ENCODE measurements at regions not wholly inside any gene's neighbourhood (a gene's known extent, or its start where the extent isn't known, plus 50 kb on each side); places are given as distances from the start of the nearest gene placed in this dataset.
"Not testable (repeated sequence)": the region's sequence is repeated elsewhere in the genome, so short reads cannot be mapped to it uniquely, and the experiment has no call there.

DNA sequence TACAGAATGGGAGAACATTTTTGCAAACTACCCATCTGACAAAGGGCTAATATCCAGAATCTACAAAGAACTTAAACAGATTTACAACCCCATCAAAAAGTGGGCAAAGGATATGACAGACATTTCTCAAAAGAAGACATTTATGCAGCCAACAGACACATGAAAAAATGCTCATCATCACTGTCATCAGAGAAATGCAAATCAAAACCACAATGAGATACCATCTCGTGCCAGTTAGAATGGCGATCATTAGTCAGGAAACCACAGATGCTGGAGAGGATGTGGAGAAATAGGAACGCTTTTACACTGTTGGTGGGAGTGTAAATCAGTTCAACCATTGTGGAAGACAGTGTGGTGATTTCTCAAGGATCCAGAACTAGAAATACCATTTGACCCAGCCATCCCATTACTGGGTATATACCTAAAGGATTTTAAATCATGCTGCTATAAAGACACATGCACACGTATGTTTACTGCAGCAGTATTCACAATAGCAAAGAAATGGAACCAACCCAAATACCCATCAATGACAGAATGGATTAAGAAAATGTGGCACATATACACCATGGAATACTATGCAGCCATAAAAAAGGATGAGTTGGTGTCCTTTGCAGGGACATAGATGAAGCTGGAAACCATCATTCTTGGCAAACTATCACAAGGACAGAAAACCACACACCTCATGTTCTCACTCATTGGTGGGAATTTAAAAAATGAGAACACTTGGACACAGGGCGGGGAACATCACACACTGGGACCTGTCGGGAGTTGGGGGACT is 317.7 kb upstream of the THBS1 start:
- DNase-seq: not testable (repeated sequence)

DNA sequence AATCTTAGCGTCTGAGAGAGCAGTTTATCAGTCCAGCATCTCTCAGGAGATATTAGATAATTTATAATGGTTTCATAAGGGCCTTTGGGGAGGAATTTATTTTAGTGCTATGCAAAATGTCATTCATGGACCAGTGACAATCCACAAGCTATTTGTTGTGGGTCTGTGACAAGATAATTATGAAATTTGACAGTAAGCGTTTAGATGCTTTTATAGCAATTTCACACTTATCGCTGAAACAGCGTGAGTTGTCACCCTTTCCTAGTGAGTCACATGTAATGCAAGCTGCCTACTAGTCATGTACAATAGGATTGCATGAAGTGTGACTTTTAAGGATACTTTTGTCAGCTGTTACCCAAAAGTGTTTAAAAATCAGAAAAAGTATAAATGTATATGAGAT is 315.6 kb upstream of the THBS1 start:
- DNase-seq: no peak

- no peak for DNase-seq
These were observed 314.0 kb upstream of the THBS1 start for GRCh38 chr15:39266890-39267289.

GRCh38 chr15:39267685-39268084 is 313.2 kb upstream of the THBS1 start:
- no peak for DNase-seq

- no peak for DNase-seq
These were observed 311.5 kb upstream of the THBS1 start for GRCh38 chr15:39269352-39269751.

DNA sequence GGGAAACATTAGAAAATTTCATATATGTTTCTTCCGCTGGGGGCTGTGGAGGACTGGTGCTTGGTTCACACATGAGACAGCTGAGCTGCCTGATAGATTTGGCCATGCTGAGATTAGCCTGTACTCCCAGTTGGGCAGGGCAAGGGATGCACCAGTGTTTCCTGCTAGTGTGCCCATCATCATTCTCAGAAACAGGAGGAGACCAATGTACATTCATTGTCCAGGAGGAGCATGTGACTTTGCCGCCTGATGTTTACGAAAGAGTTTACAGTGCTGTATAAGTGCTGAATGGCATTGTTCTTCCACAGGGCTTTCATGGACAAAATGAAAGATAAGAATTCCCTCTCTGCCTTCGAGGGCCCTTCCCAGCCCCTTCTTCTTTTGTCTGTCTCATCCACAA is 311.1 kb upstream of the THBS1 start:
- DNase-seq: no peak

GRCh38 chr15:39270221-39270855 is 310.5 kb upstream of the THBS1 start:
- no peak for DNase-seq

DNA sequence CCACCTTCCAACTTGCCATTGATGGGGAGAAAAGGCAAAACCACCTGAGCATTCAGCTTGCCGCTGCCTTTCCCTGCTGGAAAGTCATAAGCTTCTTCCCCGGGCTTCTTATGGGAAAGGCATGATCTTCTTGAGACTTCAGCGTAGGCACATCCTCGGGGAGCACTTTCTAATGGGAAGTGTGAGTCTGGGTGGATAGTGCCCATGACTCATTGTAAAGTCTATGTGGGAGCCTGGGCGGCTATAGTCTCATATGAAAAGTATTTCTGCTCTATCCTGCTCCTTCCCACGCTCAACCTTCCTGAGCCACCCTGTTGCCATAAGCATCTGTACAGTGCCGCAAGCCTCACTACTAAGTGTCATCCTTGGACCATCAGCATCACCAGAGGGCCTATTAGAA is 309.9 kb upstream of the THBS1 start:
- no peak for DNase-seq

- DNase-seq: no peak
These were observed 308.0 kb upstream of the THBS1 start for GRCh38 chr15:39272901-39273300.

GRCh38 chr15:39273717-39274411 is 307.0 kb upstream of the THBS1 start:
- DNase-seq: no peak

GRCh38 chr15:39275066-39275465 is 305.8 kb upstream of the THBS1 start:
- DNase-seq: no peak

GRCh38 chr15:39279311-39279710 is 301.6 kb upstream of the THBS1 start:
- DNase-seq: no peak

DNA sequence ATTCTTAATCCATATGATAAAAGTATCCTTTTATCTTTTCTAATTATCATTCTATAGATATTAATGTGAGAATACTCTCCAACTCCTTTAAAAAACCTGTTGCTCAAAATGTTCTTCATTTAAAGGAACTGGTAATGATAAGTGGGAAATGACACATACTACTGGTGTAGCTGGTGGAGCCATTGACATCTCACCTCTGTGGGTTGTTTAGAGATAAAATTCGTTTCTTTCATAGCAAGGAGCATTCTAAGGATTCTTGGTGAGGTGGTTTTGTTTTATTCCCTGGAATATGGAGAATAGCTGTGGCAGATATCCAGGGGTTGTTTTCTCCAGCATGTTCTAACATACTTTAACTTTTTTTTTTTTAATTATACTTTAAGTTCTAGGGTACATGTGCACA is 299.8 kb upstream of the THBS1 start:
- DNase-seq: no peak

DNA sequence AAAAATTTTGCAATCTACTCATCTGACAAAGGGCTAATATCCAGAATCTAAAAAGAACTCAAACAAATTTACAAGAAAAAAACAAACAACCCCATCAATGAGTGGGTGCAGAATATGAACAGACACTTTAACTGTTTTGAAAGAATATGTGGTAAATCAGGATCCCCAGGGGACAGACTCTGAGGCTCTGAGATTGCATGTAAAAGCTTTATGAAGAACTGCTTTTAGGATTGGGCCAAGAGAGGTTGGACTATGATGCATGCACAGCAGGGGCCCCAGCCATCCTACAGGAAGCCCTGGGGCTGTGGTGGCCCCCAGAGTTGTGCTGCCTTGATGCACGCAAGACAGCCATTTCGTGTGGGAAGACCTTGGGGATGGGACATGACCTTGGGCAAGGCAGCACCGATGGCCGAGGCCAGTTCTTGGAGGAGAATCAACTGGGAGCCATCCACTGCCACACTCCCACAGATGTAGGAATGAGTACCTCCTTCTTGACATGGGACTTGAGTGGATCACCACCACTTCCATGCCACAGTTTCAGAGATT is 298.1 kb upstream of the THBS1 start:
- DNase-seq: no peak

GRCh38 chr15:39283531-39283930 is 297.3 kb upstream of the THBS1 start:
- no peak for DNase-seq

GRCh38 chr15:39285071-39285470 is 295.8 kb upstream of the THBS1 start:
- no peak for DNase-seq

DNA sequence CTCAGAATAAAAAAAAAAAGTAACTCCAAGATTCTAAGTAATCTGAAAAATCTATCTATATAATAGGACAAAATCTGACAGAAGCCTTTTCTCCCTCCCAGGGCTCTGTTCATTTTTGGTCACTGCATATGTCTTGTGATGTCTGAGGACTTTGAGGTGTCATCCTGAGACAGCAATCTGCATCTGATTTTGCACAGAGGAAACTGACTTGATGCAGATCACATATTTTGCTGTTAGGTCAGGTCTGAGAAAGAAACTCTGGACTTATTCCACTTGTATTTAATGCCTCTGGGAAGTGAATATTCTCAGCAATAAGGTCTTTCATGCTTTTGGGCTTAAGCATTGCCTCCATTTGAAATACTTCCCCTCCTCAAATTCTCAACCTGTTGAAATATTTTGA is 295.2 kb upstream of the THBS1 start:
- DNase-seq: no peak

DNA sequence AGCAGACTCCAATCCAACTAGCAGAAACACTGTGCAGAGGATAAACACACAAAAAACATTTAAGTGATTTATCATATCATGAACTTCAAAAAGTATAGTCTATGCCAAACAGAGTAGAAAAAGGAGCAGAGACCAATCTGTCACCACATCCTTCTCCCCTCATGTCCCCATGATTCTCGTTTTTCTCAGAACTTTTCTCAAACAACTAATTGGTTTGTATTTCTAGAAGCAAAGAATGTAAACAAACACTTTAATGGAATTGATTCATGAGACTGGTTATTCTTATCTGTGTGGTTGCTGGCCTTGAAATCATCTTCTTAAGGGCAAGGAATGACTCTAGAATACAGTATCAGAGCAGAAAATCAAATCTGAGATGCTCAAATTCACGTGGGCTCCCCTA is 294.2 kb upstream of the THBS1 start:
- DNase-seq: no peak

DNA sequence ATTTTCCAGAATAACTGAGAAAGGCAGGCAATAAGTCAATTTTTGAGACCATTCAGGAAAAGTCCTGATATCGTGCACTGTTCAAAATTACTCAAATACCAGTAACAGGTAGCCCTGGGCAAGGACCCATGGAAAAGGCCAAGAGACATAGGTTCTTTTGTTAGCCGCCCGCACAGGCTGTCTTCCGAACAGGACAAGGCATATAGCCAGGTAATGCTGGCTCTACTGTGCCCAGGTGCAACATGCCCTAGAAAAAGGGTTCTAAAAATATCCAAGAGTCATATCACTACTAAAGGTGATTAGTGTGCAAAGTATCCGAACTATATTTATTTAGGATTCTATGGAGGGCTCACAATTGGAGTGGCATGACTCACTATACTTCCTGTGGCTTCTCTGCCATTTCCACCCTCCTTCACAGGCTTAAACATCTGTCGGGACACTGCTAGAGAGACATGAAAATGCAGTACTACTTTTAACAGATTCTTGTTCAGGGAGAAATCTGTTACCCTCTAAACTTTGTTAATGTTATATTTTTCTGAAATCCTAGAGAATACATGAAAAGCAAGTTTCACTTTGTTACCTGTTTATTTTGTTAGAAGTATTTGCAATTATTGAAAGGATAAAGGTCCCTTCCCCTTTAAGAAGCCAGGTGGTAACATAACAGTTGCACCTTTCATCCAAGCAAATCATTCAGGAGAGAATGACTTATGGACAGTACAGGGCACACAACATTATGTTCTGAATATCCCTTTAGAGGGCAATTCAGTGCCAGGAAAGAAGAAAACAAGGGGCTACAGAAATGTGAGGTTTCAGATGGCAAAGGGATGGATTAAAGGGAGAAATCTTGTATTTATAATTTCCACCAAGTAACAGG is 293.3 kb upstream of the THBS1 start:
- DNase-seq: no peak

DNA sequence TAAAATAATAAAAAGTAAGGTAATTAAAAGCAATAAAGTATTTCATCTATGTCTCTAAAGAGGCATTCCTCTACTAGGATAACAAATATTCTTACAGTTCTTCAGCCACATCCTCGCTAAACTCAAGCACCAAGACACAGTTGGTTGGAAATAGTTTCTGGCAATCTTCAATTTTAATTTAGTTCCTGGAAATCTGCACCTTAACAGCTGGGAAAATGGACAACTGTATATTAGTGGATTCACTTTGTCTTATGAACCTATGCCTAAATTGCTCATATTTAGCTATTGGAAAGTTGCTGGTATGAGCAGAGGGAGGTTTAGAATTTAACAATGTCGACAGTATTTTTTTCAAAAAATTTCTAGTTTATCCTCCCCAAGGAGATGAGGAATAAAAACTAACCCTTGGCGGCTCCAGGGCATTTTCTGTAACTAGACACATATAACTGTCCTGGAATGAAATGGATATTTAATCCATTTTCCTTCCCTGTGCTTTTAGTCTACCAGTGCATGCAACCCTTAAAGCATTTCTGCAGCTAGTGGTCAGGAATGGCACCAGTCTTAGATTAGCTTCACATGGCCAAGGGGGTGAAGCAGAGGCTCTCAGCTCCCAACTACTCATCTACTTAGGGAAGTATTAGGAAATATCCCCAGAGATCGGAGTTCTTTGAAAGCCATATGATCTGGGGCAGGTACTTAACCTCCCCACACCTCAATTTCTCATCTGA is 290.0 kb upstream of the THBS1 start:
- DNase-seq: no peak

GRCh38 chr15:39291690-39292089 is 289.2 kb upstream of the THBS1 start:
- no peak for DNase-seq

- no peak for DNase-seq
These were observed 283.9 kb upstream of the THBS1 start for GRCh38 chr15:39296955-39297354.
